ENCODE measurements at regions not wholly inside any gene's neighbourhood (a gene's known extent, or its start where the extent isn't known, plus 50 kb on each side); places are given as distances from the start of the nearest gene placed in this dataset.
"Not testable (repeated sequence)": the region's sequence is repeated elsewhere in the genome, so short reads cannot be mapped to it uniquely, and the experiment has no call there.

DNA sequence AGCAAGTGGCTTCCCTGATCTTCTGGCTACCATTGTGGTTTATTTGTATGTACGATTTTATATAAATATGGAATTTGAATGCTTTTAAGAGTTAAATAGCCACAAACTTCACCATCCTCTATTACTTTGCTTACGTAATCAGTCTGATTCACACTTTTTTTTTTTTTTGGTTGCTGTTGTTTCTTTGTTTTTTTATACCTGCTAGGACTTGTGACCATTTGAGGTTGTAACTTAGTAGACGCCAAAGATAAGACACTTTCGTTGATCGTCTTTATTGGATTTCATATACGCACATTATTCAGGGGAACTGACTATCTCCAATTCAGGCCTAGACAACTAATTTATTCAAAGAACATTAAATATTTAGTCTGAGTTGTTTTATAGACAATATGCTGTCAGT is 559.0 kb downstream of the CBLN4 start:
- Histone ChIP-seq H3K27ac (no peak overlapping the region), H3K9ac (no peak overlapping the region)

DNA sequence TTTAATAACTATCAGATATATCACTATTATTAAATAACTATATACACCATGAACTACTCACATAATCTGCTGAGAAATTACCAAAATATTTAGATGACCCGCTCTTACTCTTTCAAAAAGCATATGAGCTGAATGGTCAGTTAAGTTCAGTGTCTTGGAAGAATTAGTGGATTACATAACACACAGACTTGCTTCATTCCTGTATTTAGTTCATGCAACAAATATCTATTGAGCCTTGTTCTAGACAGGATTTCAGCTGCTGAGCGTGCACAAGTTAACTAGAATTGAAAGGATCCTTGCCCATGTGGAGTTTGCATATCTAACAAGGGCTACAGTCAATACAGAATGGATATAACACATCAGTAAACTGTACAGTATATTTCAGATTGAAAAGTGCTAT is 566.2 kb downstream of the CBLN4 start:
- H3K27ac ChIP-seq: no peak overlapping the region
- H3K4me3 ChIP-seq: no peak overlapping the region
- H3K36me3 ChIP-seq: no peaks in the 10 kb centered on the region
- no peaks in the 10 kb centered on the region for H3K9me3 ChIP-seq (replicated peaks in 1 of 11)
- no peak overlapping the region for H3K9ac ChIP-seq
- TF ChIP-seq Cebpa-rat (IDR thresholded peaks at IDR 0.05): no peak
- H3K4me2 ChIP-seq: no peak overlapping the region
- no peaks in the 10 kb centered on the region for H4K20me1 ChIP-seq
- no peaks in the 10 kb centered on the region for H3K4me1 ChIP-seq
- no peaks in the 10 kb centered on the region for H3K27me3 ChIP-seq

More for the DNA sequence above, 559.0 kb downstream of the CBLN4 start:
- no peaks in the 10 kb centered on the region for H3K4me1 ChIP-seq
- H4K20me1 ChIP-seq: no peaks in the 10 kb centered on the region
- TF ChIP-seq Cebpa-rat (IDR thresholded peaks at IDR 0.05): no peak
- no peaks in the 10 kb centered on the region for H3K27me3 ChIP-seq
- no peaks in the 10 kb centered on the region for H3K9me3 ChIP-seq (replicated peaks in 1 of 11)
- H3K4me3 ChIP-seq: no peak overlapping the region
- H3K4me2 ChIP-seq: no peak overlapping the region
- H3K36me3 ChIP-seq: no peaks in the 10 kb centered on the region

DNA sequence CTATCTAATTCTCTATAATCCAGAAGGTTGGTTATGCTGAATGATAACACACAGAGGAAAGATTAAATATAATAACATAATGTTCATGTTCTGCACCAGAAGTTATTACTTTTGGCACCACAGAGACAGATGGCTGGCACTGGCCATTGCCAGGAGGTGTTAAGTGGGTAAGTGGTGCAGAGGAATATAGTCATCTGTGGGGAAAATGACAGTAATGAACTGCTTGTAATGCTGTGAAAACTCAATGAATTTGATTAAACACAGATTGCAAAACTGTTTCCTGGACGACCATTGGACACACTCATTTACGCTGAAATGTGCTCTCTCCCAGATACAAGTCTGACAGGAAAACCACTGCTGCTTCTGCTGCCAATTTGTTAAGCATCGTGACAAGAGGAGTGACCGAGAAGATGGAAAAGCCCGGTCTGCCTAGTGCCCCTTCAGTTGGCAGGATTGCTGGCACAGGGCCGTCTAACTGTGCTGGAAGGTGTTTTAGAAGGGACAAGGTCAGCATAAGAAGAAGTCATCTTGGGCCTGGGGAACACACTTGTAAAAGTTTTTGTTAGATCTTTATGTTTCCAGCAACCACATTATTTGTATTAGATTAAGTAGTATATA is 567.4 kb downstream of the CBLN4 start:
- no peaks in the 10 kb centered on the region for H3K4me1 ChIP-seq
- no peaks in the 10 kb centered on the region for H3K36me3 ChIP-seq
- no peak overlapping the region for H3K9ac ChIP-seq
- no peak overlapping the region for H3K4me3 ChIP-seq
- H4K20me1 ChIP-seq: no peaks in the 10 kb centered on the region
- no peak overlapping the region for H3K4me2 ChIP-seq
- no peak for TF ChIP-seq Cebpa-rat (IDR thresholded peaks at IDR 0.05)
- H3K27me3 ChIP-seq: no peaks in the 10 kb centered on the region
- no peaks in the 10 kb centered on the region for H3K9me3 ChIP-seq (replicated peaks in 1 of 11)
- no peak overlapping the region for H3K27ac ChIP-seq

DNA sequence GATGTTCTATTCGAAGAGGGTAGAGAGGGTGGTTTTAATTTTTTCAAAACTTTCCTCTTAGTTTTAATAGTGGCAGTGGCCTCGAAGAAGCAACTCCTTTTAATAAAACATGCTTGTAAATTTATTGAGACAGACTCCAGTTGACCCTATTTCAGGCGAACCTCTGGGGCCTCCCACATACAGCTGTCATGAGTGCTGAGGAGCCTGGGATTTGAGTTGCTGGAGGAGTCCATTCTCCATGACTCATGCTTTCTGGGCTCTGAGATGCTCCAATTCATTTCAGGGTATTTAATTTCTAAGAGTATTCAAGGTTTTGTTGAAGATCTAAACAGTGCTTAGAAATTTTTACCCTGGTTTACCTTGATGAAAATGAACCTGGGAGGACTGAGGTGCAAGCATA is 580.4 kb downstream of the CBLN4 start:
- Histone ChIP-seq H3K27ac (no peak overlapping the region), H4K20me1 (no peaks in the 10 kb centered on the region), H3K9ac (no peak overlapping the region), H3K4me1 (no peaks in the 10 kb centered on the region), H3K27me3 (no peaks in the 10 kb centered on the region), H3K4me3 (no peak overlapping the region), H3K36me3 (no peaks in the 10 kb centered on the region), H3K4me2 (no peak overlapping the region), H3K9me3 (replicated peaks in 1 of 11) (no peaks in the 10 kb centered on the region)
- TF ChIP-seq Cebpa-rat (IDR thresholded peaks at IDR 0.05): no peak

DNA sequence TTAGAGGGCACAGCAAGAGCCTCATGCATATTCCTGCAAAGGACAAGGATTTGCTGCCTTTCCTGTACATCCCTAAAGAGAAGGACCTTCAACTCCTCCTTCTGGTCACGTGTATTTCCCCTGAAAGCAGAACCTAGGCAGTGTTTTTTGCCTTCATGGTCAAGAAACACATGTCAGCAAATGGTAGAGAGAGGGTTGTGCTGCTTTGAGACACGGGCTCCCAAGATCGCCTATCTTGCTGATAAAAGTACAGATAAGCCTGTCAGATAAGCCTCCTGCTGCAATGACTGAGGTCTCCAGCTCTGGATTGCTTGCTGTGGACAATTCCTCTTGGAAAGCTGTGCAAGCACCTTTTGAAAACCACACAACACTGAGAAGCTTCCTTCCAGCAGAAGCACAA is 580.8 kb downstream of the CBLN4 start:
- Histone ChIP-seq H3K36me3 (no peaks in the 10 kb centered on the region), H4K20me1 (no peaks in the 10 kb centered on the region), H3K4me1 (no peaks in the 10 kb centered on the region), H3K9ac (no peak overlapping the region), H3K4me3 (no peak overlapping the region), H3K4me2 (no peak overlapping the region), H3K9me3 (replicated peaks in 1 of 11) (no peaks in the 10 kb centered on the region), H3K27ac (no peak overlapping the region), H3K27me3 (no peaks in the 10 kb centered on the region)
- no peak for TF ChIP-seq Cebpa-rat (IDR thresholded peaks at IDR 0.05)

DNA sequence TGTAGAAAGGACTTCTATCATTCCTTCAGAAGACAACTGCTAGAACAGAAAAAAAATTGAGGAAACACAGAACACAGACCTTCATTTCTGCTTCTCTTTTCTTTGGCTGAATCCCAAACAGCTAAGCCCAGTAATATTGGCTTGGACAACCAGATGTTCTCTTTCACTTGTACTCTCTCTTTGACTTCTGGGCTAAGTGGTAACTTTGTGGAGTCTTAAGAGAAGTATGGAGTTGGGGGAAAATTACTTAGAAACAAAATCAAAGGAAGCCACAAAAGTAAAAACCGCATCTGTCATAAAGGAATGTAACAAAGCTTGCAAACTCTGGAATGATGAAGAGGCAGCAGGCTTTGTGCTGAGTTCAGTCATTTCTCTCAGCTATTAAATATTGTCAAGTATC is 587.5 kb downstream of the CBLN4 start:
- H3K9me3 ChIP-seq (replicated peaks in 1 of 11): no peaks in the 10 kb centered on the region
- no peaks in the 10 kb centered on the region for H4K20me1 ChIP-seq
- H3K27ac ChIP-seq: no peak overlapping the region
- no peaks in the 10 kb centered on the region for H3K36me3 ChIP-seq
- TF ChIP-seq Cebpa-rat (IDR thresholded peaks at IDR 0.05): no peak
- no peaks in the 10 kb centered on the region for H3K4me1 ChIP-seq
- H3K9ac ChIP-seq: no peak overlapping the region
- no peak overlapping the region for H3K4me3 ChIP-seq
- no peak overlapping the region for H3K4me2 ChIP-seq
- no peaks in the 10 kb centered on the region for H3K27me3 ChIP-seq

DNA sequence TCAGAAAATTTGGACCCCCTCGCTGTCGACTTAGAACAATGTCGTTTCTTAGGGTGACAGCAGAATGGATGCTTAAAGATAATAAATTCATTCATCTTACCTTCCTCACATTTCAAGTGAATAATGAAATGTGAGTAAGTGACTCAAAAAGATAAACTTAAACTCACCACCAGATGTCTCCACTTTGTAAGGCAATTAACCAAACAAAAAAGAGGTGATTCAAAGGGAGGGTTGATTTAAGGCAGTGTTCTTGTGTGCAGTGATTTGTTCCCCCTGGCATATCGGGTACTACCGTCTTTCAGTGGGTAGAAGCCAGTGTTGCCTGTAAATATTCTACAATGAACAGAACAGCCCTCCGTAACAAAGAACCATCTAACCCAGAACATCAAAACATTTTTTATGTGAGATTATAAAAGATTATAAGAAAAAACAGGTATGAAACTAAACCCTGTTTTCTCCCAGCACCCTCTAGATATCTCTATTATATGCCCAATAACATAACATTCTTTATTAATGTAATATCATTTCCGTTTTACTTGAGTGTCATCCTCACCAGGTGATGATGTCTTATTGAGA is 589.7 kb downstream of the CBLN4 start:
- Histone ChIP-seq H3K27ac (no peak overlapping the region), H3K4me2 (no peak overlapping the region), H3K27me3 (no peaks in the 10 kb centered on the region), H3K4me3 (no peak overlapping the region), H3K9ac (no peak overlapping the region), H4K20me1 (no peaks in the 10 kb centered on the region), H3K36me3 (no peaks in the 10 kb centered on the region), H3K4me1 (no peaks in the 10 kb centered on the region), H3K9me3 (replicated peaks in 1 of 11) (no peaks in the 10 kb centered on the region)
- no peak for TF ChIP-seq Cebpa-rat (IDR thresholded peaks at IDR 0.05)

DNA sequence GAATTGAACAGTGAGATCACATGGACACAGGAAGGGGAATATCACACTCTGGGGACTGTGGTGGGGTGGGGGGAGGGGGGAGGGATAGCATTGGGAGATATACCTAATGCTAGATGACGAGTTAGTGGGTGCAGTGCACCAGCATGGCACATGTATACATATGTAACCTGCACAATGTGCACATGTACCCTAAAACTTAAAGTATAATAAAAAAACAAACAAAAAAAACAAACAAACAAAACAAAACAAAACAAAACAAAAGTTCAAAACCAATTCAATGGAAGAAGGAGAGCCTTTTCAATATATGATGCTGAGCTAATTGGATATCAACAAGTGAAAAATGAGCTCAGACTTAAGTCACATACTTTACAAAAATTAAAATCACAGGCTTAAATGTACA is 592.8 kb downstream of the CBLN4 start:
- H3K4me3 ChIP-seq; H3K4me2 ChIP-seq; H3K27ac ChIP-seq; H3K9me3 ChIP-seq (replicated peaks in 1 of 11); H3K36me3 ChIP-seq; H3K27me3 ChIP-seq; H3K9ac ChIP-seq; H4K20me1 ChIP-seq; H3K4me1 ChIP-seq: not testable (repeated sequence)

DNA sequence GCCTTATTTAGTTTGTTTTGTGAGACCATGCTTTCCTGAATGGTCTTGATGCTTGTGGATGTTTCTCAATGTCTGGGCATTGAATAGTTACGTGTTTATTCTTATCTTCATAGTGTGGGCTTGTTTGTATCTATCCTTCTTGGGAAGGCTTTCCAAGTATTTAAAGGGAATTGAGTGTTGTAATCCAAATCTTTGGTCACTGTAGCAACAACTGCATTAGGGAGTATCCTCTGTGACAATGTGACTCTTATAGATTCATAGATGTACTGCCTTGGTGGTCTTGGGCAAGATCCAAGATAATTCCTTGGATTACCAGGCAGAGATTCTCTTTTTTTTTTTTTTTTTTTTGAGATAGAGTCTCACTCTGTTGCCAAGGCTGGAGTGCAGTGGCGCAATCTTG is 598.4 kb downstream of the CBLN4 start:
- no peak overlapping the region for H3K27ac ChIP-seq
- H3K4me1 ChIP-seq: no peaks in the 10 kb centered on the region
- no peaks in the 10 kb centered on the region for H3K9me3 ChIP-seq (replicated peaks in 1 of 11)
- no peak overlapping the region for H3K4me3 ChIP-seq
- no peak overlapping the region for H3K9ac ChIP-seq
- no peaks in the 10 kb centered on the region for H4K20me1 ChIP-seq
- no peak overlapping the region for H3K4me2 ChIP-seq
- no peak for TF ChIP-seq Cebpa-rat (IDR thresholded peaks at IDR 0.05)
- no peaks in the 10 kb centered on the region for H3K36me3 ChIP-seq
- H3K27me3 ChIP-seq: no peaks in the 10 kb centered on the region

DNA sequence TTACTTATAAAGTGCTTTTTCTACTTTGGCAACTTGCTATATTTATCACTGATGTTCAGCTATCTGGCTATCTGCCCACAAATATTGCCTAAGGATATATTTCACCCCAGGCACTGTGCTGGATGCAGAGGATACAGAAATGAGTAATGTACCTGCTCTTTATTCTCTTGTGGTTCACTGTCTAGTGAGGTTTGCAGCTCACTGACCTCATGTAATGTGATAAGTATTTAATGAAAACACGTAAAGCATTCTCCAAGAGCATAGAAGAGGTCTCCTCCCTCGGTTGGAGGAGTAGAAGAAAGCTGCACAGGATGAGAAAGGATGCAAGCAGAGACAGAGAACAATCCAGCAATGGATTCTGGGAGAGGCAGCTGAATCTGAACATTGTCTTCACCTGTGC is 610.7 kb downstream of the CBLN4 start:
- no peak overlapping the region for H3K4me2 ChIP-seq
- no peaks in the 10 kb centered on the region for H3K36me3 ChIP-seq
- H4K20me1 ChIP-seq: no peaks in the 10 kb centered on the region
- TF ChIP-seq Cebpa-rat (IDR thresholded peaks at IDR 0.05): no peak
- H3K27me3 ChIP-seq: no peaks in the 10 kb centered on the region
- H3K4me3 ChIP-seq: no peak overlapping the region
- H3K9me3 ChIP-seq (replicated peaks in 1 of 11): no peaks in the 10 kb centered on the region
- H3K9ac ChIP-seq: no peak overlapping the region
- H3K4me1 ChIP-seq: no peaks in the 10 kb centered on the region
- no peak overlapping the region for H3K27ac ChIP-seq

All from BLaER1 treated with 17β-estradiol and CSF1 and Interleukin-3, amounts not matched to agents 10 nM and 100 nM (cell line).